Adrenal gland (tissue), 5 donors: ENCODE measurements at regions not wholly inside any gene's neighbourhood (a gene's known extent, or its start where the extent isn't known, plus 50 kb on each side); places are given as distances from the start of the nearest gene placed in this dataset.

Experiments
- POLR2A ChIP-seq, 2 donors: fragments of 450-650 bp; IDR thresholded peaks; one replicate each; pipeline ENCODE4 v1.6.1; 2017; ENCODE audit warnings: antibody characterized with exemption in 2 of 2, mild to moderate bottlenecking in 2 of 2, moderate library complexity in 1 of 2
- TF ChIP-seq, protein P1 (sequence below), 6 experiments: fragments of 450-650 bp in 4 of 6; fragments of 200-600 bp in 2 of 6; sonication (generic) in 1 of 6; IDR thresholded peaks; 1 replicate in 5 of 6; 2 replicates in 1 of 6; pipeline versions ENCODE4 v1.5.1 to v1.8.0; 2016 to 2021; ENCODE audit warnings: antibody characterized with exemption in 6 of 6, mild to moderate bottlenecking in 2 of 6, moderate library complexity in 1 of 6
- donor health status: DM: no; HTN: no; CAD: no.

DNA sequence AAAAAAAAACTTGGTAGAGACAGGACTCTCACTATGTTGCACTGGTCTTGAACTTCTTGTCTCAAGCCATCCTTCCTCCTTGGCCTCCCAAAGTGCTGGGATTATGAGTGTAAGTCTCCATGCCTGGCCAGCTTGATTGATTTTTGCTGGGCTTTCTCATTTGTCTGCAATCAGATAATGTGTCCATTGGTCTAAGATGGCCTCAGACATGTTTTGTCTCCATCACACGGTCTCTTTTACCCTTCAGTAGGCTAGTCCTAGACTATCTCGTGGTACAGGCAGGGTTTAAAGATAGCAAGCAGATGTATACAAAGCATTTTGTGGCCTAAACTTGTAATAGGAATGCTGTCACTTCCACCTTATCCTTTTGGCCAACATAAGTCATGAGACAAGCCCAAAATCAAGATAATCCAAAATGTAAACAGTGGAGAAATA, 289.1 kb downstream of the TFAP2B start:
- TF ChIP-seq, protein P1, sequence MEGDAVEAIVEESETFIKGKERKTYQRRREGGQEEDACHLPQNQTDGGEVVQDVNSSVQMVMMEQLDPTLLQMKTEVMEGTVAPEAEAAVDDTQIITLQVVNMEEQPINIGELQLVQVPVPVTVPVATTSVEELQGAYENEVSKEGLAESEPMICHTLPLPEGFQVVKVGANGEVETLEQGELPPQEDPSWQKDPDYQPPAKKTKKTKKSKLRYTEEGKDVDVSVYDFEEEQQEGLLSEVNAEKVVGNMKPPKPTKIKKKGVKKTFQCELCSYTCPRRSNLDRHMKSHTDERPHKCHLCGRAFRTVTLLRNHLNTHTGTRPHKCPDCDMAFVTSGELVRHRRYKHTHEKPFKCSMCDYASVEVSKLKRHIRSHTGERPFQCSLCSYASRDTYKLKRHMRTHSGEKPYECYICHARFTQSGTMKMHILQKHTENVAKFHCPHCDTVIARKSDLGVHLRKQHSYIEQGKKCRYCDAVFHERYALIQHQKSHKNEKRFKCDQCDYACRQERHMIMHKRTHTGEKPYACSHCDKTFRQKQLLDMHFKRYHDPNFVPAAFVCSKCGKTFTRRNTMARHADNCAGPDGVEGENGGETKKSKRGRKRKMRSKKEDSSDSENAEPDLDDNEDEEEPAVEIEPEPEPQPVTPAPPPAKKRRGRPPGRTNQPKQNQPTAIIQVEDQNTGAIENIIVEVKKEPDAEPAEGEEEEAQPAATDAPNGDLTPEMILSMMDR (IDR thresholded peaks at IDR 0.05) = no peak
- TF ChIP-seq POLR2A (IDR thresholded peaks at IDR 0.05) = no peak
